CD4-positive, alpha-beta T cell treated with Interleukin-21 for 1 hour (primary cell): ENCODE measurements at regions not wholly inside any gene's neighbourhood (a gene's known extent, or its start where the extent isn't known, plus 50 kb on each side); places are given as distances from the start of the nearest gene placed in this dataset.

Experiments used
- DNase-seq: peaks from one replicate; pipeline ENCODE4 v3.0.0-alpha.2; 2020

- no peak for DNase-seq
These were observed 272.5 kb downstream of the GALR1 start for GRCh38 chr18:77522051-77522675.

DNA sequence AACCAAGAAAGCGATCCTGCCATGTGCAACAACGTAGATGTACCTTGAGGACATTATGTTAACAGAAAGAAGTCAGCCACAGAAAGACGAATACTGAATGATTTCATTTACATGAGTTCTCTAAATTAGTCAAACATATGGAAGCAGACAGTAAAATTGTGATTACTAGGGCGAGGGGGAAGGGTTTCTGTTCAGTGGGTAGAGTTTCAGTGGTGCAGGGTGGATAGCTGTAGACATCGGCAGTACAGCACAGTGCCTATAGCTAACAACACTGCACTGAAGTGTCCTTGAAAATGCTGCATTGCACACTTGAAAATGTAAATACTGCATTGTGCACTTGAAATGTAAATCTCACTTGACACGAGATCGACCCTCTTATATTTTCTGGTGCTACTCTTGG lies 275.3 kb downstream of the GALR1 start:
- no peak for DNase-seq

DNA sequence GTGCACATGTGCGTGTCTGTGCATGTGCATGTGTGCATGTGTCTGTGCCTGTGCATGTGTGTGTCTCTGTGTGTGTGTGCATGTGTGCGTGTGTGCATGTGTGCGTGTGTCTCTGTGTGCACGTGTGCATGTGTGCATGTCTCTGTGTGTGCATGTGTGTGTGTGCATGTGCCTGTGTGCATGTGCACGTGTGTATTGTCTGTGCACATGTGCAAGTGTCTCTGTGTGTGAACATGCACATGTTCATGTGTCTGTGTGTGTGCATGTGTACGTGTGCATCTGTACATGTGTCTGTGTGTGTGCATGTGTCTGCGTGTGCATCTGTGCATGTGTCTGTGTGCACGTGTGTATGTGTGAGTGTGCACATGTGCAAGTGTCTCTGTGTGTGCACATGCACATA lies 277.3 kb downstream of the GALR1 start:
- DNase-seq, result no peak

DNA sequence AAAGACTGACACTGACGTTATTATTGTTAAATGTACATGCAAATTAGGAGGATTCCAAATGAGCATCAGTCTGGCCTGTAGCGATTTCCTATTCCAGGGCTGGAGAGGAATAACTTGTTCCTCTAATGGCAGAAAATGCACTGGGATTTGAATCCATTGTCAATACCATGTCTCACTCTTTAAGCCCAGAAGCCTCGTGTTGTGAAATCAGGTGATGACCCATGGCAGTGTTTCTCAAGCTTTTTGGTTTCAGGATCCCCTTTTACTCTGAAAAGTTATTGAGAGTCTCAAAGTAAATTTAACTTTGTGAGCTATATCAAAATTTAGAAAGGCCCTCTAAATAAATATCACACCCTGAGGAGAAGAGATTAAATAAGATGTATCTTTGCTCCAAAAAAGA lies 279.2 kb downstream of the GALR1 start:
- no peak for DNase-seq

DNA sequence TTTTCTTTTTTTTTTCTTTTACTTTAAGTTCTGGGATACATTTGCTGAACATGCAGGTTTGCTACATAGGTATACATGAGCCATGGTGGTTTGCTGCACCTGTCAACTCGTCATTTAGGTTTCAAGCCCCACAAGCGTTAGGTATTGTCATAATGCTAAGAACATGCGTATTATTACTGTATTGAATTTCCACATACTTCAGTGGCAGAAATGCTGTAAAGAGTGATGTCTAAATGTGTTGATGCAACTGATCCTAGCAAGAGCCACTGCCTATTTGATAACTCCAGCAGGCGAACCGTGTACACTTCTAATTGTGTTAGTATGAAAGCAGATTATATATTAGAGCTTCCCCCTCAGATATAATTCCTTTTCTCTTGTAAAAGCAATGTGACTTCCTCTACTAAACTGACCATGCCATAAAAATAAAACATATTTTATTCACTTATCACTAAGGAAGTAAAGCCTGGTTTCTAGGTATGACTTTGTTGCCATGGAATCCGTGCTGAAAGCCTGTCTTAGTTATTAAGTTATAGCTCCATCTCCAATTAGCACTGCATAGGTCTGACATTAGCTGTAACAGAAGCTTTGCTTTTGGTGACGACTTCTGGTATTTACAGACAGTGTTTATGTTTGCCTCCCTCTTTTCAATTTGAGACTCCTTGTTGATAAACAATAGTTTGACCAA lies 280.0 kb downstream of the GALR1 start:
- DNase-seq, result no peak

DNA sequence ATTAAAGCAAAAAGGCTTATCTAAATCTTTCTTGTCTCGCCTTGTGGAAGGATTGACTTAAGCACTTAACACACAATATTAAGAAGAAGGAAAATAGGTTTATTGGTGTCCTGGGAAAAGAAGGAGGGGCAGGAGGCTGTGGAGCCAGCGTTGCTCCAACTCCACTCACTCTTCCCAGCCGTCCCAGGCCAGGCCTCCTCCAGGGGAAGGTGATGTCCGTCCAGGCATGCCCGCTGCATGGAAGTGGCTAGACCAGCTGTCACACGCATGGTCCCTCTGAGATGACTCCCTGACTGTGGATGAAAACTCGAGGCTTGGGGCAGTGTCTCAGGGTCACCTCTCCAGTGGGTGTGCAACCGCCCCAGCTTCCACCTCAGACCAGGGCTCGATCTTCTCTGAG lies 281.1 kb downstream of the GALR1 start:
- DNase-seq, result no peak

- no peak for DNase-seq
These were observed 290.2 kb downstream of the GALR1 start for GRCh38 chr18:77539860-77540259.

DNA sequence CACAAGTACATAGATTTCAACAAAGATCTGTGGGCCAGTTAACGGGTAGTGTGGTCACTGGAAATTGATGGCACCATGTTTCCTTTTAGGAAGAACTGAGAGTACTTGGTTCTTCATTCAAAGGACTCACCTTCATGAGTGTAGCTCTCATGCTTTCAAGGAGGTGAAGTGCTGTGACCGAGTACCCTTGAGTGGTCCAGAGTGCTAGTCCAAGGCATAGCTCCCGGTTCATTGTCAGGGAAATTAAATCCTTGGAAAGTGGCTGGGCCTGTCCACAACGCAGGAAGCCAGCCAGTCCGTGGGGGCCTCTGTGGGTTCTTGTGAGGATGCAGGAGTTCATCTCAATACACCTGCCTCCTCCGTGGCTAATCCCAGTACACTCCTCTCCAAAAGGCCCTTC lies 295.1 kb downstream of the GALR1 start:
- DNase-seq, result no peak

- DNase-seq, result no peak
These were observed 298.1 kb downstream of the GALR1 start for GRCh38 chr18:77547757-77548156.

DNA sequence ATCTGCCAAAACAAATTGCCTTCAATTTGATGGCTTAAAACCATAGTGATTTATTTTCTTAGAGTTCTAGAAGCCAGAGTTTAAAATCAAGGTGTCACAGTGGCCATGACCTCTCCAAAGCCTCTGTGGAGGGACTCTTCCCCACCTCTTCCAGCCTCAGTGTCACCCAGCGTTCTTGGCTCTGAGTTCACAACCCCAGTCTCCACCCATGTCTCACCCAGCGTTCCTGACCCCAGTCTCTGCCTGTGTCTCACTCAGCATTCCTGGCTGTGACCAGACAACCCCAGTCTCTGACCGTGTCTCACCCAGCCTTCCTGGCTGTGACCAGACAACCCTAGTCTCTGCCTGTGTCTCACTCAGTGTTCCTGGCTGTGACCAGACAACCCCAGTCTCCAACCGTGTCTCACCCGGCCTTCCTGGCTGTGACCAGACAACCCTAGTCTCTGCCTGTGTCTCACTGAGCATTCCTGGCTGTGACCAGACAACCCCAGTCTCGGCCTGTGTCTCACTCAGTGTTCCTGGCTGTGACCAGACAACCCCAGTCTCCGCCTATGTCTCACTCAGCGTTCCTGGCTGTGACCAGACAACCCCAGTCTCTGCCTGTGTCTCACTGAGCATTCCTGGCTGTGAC lies 299.3 kb downstream of the GALR1 start:
- DNase-seq, result no peak

- no peak for DNase-seq
These were observed 301.0 kb downstream of the GALR1 start for GRCh38 chr18:77550625-77551024.

DNA sequence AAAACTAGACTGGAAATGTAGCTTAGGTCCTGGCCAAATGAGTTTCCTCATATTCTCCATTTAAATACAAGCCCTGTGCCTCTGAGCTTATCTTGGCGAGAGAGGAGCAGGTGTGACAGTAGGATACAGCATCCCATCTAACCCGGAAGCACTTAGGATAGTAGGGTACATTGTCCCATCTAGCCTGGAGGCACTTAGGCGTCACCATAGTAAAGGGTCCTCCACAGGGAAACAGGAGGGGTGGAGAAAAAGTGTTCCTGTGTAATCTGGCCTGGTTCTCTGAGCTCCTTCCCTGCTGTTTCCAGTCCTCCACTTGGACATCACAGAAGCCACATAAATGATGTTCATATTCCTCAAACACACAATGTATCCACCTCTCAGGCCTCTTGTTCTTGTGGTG lies 301.4 kb downstream of the GALR1 start:
- no peak for DNase-seq

GRCh38 chr18:77552945-77553344 lies 303.3 kb downstream of the GALR1 start:
- no peak for DNase-seq

DNA sequence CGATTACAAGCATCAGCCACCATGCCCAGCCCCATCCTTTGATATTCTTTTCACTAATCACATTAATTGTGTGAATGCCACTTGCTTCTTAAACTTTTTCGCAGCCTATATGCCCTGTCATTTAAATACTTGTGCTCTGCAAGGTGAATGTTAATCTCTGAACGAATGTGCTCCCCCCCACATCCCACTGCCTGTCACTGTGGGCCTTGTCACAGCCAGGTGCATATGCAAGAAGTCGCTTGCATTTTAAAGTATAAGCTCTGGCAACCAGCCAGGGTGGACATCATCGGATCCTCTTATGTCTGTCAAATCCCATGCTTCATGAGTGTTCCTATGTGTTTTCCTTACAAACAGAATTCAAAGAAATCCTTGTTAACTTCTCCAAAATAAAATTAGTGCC lies 304.4 kb downstream of the GALR1 start:
- no peak for DNase-seq

GRCh38 chr18:77557046-77557587 lies 307.5 kb downstream of the GALR1 start:
- no peak for DNase-seq

- DNase-seq, result no peak
These were observed 309.7 kb downstream of the GALR1 start for GRCh38 chr18:77559274-77559910.

- no peak for DNase-seq
These were observed 310.8 kb downstream of the GALR1 start for GRCh38 chr18:77560341-77560992.

- DNase-seq, result no peak
These were observed 317.0 kb downstream of the GALR1 start for GRCh38 chr18:77566604-77567003.

DNA sequence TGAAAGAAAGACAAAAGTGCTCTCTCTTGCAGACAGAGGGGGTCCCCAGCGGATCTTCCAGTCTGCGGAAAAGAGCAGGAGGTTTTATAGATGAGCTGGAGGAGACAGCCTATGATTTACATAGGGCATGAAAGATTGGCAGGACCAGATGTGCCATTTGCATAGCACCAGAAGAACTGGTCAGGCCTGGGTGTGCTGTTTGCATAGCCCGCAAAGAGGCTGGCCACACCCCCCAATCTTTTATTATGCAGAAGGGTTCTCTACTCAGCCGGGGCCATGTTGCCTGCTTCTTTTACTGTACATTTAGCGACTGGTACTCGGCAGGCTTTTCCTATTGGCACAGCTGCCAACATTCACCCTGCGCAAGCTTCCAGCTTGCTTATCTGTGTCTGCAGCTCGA lies 317.6 kb downstream of the GALR1 start:
- DNase-seq, result no peak

DNA sequence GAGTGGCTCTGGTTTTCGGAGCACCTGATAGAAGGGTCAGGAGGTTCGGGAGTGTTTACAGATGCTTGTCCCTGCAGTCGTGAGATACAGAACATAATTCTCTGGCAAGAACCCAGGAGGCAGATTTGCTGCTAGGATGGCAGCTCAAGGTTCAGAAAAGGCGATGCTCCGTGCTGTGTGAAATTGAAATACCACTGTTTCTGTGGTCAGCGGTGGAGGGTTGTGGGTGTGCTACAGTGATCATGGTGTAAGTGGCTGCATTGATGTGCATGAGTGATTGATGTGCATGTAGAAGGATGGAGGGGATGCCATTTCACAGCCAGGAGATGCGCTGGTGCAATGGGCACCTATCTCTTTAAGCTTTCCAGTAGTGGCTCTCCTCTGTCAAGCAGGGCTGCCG lies 322.1 kb downstream of the GALR1 start:
- DNase-seq, result no peak

DNA sequence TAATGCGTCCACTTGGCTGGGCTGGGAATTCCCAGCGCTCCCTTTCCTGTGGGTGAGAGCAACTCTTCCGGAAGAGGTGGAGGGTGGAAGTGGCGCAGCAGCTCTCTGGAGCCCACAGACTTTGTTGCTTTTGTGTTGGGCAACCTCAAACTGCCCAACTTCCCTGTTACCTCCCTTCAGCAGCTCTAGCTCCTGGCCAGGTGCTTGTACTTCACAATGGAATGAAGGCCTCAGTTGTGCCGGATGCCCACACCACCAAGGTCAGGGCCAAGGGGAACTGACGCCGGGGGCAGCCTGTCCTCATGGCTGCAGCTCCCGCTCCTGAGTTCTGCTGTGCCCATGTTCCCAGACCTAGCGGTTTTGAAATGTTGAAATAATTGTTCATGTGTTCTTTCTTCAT lies 322.9 kb downstream of the GALR1 start:
- no peak for DNase-seq

DNA sequence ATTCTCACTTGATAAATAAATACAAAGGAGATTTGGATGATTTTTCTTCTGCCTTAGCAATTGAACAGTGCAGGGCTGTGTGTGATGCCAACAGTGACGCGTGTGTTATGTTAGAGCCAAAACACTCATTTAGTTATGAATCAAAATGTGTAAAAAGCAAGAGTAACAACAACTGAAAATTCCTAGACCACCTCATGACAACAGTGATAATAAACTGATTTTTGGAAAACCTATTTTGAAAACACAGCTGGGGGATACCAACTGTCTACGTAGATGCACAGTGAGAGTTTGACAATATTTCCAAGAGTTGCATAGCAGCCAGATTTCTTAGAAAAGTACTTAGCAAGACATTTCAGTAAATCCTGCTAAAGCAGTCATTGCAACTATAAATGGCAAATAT lies 323.9 kb downstream of the GALR1 start:
- DNase-seq, result no peak

DNA sequence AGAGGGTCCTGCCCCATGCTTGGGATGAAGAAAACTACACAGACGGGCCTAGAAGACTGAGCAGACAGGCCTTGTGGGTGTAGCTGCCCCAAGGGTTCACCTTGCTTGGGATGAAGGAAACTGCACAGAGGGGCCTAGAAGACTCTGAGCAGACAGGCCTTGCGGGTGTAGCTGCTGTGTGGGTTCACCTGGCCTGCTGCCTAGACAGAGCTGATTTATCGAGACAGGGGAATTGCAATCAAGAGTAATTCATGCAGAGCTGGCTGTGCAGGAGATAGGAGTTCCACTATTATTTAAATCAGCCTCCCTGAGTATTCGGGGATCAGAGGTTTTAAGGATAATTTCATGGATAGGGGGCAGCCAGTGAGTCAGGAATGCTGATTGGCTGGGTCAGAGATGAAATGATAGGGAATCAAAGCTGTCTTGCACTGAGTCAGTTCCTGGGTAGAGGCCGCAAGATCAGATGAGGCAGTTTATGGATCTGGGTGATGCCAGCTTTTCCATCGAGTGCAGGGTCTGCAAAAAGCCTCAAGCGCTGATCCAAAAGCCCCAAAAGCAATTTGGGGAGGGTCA lies 341.4 kb downstream of the GALR1 start:
- DNase-seq, result no peak
